Activated T-cell treated with anti-CD3 and anti-CD28 coated beads, Interleukin-2, amount 50 U/mL, for 48 hours (primary cell): ENCODE measurements at regions not wholly inside any gene's neighbourhood (a gene's known extent, or its start where the extent isn't known, plus 50 kb on each side); places are given as distances from the start of the nearest gene placed in this dataset.

Source experiments
- DNase-seq, 2 experiments: peaks; one replicate each; pipeline ENCODE4 v3.0.0-alpha.2; 2020

DNA sequence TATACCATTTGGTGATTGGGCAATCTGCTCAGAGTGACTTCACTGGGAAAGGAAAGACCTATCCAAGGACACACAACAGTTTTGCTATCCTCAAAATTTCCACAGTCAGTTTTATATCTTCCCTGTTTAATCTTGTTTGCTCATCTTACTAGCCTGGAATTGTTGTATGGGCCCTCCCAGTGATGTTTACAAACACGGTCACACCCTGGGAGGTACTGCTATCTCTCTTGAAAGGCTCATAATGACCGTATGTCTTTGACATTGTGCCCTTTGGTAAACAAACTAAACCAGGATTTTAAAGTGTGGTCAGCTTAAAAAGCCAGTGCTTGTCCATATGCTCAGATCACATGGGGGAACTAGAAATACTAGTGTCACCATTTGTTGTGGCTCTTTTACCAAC is 277.0 kb downstream of the CDH2 start:
- no peak for DNase-seq

GRCh38 chr18:27894746-27895145 is 282.2 kb downstream of the CDH2 start:
- DNase-seq: no peak

- DNase-seq: no peak
Observed at GRCh38 chr18:27887711-27888495, 289.0 kb downstream of the CDH2 start.

GRCh38 chr18:27887287-27887686 is 289.6 kb downstream of the CDH2 start:
- DNase-seq: no peak

DNA sequence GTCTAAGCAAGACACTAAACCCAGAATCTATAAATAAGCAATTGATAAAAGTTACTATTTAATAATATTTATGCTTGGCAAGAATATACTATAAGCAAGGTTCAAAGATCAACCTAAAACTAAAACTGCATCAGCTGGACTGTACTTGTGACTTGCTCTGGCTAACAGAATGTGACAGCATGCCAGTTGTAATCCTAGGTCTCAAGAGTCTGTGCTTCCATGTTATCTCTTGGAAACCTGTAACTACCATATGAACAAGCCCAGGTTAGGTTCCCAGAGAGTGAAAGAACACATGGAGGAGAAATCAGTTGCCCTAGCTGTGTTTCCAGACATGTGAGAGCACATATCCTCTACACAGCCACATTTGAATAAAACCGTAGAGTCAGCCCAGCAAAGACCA is 297.4 kb downstream of the CDH2 start:
- DNase-seq: no peak

GRCh38 chr18:27871726-27872125 is 305.2 kb downstream of the CDH2 start:
- no peak for DNase-seq

- no peak for DNase-seq
Observed at GRCh38 chr18:27869735-27870134, 307.2 kb downstream of the CDH2 start.

DNA sequence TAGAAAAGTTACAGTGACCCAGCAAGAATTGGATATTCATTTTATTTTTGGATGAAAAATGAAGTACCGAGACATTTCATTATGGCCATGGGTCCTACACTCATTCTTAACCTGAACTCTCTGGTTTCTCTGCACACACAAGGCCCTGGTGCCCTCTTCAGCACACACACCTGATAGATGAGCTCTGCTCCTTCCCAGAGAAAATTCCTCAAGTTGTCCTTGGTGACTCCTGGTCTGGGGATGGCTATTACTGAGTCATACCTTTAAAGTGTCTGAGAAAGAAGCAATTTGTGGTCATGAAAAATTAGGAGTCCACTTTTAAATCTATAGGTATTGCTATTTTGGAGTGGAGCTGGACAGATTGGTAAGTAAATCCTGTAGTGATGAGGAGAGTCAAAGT is 311.5 kb downstream of the CDH2 start:
- no peak for DNase-seq

GRCh38 chr18:27863780-27864430 is 313.0 kb downstream of the CDH2 start:
- DNase-seq: no peak

- DNase-seq: no peak
Observed at GRCh38 chr18:27862041-27862682, 314.8 kb downstream of the CDH2 start.

DNA sequence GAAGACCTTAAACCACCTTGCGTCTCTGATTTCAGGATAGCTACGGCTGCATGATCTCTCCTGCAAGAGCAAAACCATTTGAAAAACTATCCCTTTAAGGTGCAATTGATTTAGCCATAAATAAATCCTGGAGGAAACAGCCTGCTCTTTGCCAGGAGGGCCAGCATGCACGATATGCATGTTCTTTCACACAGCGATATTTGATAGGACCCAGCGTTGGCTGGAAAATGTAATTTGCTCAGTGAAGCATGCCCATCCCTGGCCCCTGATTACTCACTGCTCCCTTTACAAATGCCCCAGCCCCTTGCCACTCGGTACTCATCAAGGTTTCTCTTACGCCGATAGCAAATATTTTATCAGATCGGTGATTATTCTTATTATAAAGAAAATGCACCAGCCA is 315.4 kb downstream of the CDH2 start:
- no peak for DNase-seq

GRCh38 chr18:27860701-27861107 is 316.2 kb downstream of the CDH2 start:
- DNase-seq: no peak

GRCh38 chr18:27860011-27860410 is 316.9 kb downstream of the CDH2 start:
- no peak for DNase-seq

DNA sequence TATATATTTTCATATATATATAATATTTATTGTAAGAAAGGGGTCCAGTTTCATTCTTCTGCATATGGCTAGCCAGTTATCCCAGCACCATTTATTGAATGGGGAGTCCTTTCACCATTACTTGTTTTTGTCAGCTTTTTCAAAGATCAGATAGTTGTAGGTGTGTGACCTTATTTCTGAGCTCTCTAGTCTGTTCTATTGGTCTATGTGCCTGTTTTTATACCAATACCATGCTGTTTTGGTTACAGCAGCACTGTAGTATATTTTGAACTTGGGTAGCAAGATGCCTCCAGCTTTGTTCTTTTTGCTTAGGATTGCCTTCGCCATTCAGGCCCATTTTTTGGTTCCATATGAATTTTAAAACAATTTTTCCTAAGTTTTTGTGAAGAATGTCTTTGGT is 320.1 kb downstream of the CDH2 start:
- DNase-seq: no peak

DNA sequence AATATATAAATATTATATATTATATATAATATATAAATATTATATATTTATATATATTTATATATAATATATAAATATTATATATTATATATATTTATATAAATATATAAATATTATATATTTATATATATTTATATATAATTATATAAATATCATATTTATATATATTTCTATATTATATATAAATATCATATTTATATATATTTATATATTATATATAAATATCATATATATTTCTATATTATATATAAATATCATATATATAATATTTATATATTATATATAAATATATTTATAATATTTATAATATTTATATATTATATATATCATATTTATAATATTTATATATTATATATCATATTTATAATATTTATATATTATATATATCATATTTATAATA is 321.4 kb downstream of the CDH2 start:
- no peak for DNase-seq

DNA sequence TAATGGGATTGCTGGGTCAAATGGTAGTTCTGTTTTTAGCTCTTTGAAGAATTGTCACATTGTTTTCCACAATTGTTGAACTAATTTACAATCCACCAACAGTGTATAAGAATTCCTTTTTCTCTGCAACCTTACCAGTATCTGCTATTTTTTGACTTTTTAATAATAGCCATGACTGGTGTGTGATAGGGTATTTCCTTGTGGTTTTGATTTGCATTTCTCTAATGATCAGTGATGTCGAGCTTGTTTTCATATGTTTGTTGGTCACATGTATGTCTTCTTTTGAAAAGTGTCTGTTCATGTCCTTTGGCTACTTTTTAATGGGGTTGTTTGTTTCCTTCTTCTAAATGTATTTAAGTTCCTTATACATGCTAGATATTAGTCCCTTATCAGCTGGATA is 322.3 kb downstream of the CDH2 start:
- no peak for DNase-seq

- no peak for DNase-seq
Observed at GRCh38 chr18:27848336-27848735, 328.6 kb downstream of the CDH2 start.

GRCh38 chr18:27847412-27847811 is 329.5 kb downstream of the CDH2 start:
- DNase-seq: no peak

- no peak for DNase-seq
Observed at GRCh38 chr18:27845897-27846296, 331.0 kb downstream of the CDH2 start.

DNA sequence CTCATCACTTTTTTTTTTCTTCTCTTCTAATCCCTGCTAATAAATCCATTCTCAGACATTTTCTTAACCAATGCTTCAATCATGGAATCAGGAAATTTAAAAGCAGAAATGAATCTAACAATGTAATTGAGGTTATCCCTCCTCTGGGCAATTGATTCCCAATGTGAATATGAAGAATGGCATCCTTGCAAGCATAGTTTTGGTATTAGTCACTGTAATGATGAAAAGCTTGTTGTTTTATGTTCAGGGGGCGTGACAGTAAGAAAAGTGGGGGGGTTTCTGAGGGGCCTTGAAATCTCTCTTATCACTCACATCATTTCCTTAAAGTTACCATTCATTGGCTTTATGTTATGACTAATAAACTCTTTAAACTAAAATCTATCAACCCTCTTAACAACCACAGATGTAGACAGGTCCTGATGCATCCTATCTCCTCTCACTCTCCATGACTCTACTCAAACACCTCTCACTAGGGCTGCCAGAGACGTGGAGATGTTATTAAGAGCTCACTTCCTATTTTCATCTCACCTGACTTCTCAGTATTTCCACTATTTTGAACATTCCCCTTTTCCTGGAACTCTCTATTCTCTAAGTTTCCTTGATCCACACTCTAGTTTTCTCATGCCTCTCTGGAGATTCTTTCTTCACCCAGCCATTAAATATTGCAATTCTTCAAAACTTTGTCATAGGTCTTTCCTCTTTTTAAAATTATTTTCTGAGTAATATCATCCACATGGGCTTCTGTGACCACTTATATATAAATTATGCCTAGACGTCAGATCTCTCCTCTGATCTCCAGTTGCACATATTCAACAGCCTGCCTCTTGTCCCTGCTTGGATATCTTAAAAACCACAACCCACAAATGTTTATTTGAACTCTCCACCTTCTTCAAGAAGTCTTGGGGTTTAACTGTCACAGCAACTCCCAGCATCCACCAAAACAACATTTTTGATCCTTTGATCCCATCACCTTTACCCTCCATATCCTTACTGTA is 332.9 kb downstream of the CDH2 start:
- DNase-seq: no peak

DNA sequence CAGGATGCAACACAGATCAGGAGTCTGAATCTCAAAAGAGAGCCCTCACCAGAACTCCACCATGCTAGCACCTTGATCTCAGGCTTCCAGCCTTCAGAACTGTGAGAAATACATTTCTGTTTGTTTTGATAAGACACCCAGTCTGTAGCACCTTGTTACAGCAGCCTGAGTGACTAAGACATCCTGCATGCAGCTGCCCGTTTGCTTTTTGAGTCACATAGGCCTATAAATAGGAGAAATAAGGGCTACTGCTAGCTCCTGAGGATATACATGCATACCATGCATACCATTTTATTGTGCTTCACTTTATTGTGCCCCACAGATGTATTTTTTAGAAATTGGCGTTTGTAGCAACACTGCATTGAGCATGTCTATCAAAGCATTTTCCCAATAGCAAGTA is 337.8 kb downstream of the CDH2 start:
- no peak for DNase-seq

DNA sequence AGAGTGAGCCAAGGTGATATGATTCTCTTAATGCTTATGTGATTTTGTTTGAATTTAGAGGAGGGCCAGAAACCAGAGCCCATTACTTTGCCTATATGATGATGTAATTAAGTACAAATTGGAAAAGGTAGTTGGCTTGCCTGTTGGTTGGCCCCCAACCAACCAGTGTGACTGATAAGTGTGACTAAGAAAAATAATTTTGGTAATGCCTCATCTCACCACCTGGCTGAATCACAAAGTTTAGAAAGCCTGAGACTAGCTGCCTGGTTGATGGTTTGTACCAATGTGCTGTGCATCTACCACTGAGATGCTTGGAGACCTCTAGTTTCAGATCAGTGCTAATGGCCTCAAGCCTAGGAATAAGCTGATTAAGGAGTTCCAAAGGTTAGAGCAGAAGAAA is 338.7 kb downstream of the CDH2 start:
- DNase-seq: no peak

DNA sequence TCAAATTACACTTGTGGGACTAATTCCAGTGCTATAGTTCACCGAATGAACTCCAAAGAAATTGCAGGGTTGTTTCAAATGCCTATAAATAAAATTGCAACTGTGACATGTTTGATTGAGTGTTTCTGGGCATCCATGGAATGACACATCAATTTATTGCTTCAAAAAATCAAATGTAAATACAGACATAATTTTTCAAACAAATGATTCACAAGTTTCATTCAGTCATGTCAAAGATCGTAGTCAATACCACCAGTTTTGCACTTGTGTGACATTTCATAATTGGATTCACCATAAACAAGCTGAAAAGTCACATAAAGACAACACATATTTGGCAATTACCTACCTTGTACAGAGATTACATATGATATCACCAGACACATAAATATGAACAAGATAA is 350.8 kb downstream of the CDH2 start:
- no peak for DNase-seq
